SK-N-MC (cell line): ENCODE measurements at regions not wholly inside any gene's neighbourhood (a gene's known extent, or its start where the extent isn't known, plus 50 kb on each side); places are given as distances from the start of the nearest gene placed in this dataset.

ENCODE experiments used
- EZH2 ChIP-seq: fragments of 200-600 bp; sonication (generic); IDR thresholded peaks from one replicate; pipeline ENCODE4 v1.6.1; 2017; ENCODE audit warnings: antibody characterized with exemption
- FOXP2 ChIP-seq: optimal IDR thresholded peaks from 2 replicates; pipeline ENCODE3; 2011; ENCODE audit warnings: mild to moderate bottlenecking, moderate library complexity; ENCODE audit not compliant: insufficient read depth; ENCODE audit errors: extremely low read length, control extremely low read depth
- POLR2AphosphoS5 ChIP-seq: IDR thresholded peaks from 2 replicates; pipeline ENCODE4 v1.6.1; 2012; ENCODE audit warnings: mild to moderate bottlenecking, low read depth, low read length, borderline replicate concordance

DNA sequence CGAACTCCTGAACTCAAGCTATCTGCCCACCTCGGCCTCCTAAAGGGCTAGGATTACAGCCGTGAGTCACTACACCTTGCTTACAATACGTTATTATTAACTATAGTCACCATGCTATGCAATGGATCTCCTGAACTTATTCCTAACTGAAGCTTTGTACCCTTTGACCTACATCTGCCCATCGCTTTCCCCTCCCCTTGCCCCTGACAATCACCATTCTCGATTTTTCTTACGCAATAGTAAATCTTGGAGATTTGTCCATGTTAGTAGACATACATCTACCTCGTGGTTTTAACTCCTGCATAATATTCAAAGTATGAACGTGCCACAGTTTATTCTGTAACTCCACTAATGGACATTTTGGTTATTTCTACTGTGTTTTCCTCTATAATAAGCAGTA lies 120.6 kb downstream of the NPIPB5 start:
- no peak for TF ChIP-seq POLR2AphosphoS5
- no peak for TF ChIP-seq EZH2
- TF ChIP-seq FOXP2: no peak
